GM19023 (cell line): ENCODE measurements at regions not wholly inside any gene's neighbourhood (a gene's known extent, or its start where the extent isn't known, plus 50 kb on each side); places are given as distances from the start of the nearest gene placed in this dataset.

ENCODE experiments used
- ATAC-seq: cut with Tn5 transposase; IDR thresholded peaks from one replicate; pipeline ENCODE4 v1.9.1; 2021; ENCODE audit warnings: mild to moderate bottlenecking, moderate library complexity; ENCODE audit not compliant: unreplicated experiment

DNA sequence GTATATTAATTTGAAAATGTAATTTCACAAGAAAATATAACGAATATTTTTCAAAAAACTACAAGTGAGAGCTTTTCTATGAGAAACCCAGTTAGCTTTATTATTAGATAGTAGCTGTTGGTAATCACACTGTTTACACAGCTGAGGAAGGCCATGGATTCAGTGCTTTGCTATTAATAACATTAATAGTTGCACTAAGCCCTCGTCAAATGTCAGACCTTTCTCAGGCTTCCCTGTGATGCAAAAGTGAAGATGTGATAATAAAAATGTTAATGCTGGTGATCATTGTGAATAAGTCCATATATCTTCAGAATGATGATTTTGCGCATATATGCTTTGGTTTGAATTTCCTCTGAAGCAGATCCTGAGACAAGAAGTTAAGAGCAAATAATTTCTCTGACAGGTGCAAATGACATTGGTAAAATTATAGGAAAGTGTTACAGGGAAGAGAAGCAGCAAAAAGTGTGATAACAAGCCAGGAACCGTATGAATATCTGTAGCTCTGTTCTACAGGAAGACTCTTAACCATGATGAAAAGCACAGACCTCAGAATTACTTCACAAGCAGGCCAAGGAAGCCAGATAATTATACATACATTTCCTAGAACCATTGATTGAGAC lies 56.5 kb upstream of the CNTN6 start:
- ATAC-seq: no peak

DNA sequence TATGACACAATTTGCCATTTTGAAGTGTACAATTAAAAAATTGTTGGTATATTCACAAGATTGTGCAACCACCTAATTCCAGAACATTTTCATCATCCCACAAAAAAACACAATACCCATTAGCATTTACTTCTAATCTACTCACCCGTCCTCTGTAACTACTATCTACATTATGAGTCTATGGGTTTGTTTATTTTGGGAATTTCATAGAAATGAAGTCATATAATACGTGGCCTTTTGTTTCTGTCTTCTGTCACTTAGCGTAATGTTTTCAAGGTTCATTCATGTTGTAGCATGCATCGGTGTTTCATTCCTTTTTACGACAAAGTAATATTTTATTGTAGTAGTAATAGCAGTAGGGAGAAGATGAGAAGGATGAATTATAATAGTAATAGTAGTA lies 55.2 kb upstream of the CNTN6 start:
- no peak for ATAC-seq
